ENCODE measurements at regions not wholly inside any gene's neighbourhood (a gene's known extent, or its start where the extent isn't known, plus 50 kb on each side); places are given as distances from the start of the nearest gene placed in this dataset.

DNA sequence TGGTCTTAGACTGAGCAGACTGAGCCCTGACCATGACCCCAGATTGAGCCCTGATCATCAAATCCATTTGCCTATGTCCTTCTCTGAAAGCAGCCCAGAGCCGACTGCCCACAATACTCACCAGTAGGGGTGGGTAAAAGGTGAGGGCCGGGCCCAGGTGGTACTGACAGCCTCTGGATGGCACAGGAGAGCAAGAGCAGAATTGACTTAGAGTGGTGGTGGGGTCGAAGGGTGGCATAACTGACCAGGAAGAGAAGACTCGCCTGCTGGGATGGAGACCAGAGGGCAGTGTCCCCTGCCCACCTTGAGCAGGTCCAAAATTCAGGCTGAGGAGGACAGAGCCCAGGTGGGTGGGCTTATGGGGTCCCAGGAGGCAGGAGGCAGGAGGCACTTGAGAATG, 161.3 kb upstream of the POU3F1 start:
- no peak overlapping the region for H3K4me2 ChIP-seq (ENCODE audit: insufficient read depth, insufficient read length, low read length)
- no peaks in the 10 kb centered on the region; a peak in 1 of 7 replicates for H3K36me3 Mint-ChIP-seq (ENCODE audit: insufficient read depth in 1 of 3, low read depth in 3 of 3)
- H3K9me3 ChIP-seq (ENCODE audit: control insufficient read depth, low read depth, low read length), result no peaks in the 10 kb centered on the region
- H3K79me2 ChIP-seq (ENCODE audit: insufficient read depth, low read length), result no peaks in the 10 kb centered on the region
- H3K14ac ChIP-seq (ENCODE audit: insufficient read depth, low read length), result no peak overlapping the region
- H3K4me1 ChIP-seq (ENCODE audit: insufficient read depth, low read length), result 0 out of 2 replicates have a peak, but pooled peaks cover 2% of the 10 kb centered on the region
- no peak overlapping the region; a peak in 1 of 7 replicates for H3K27ac Mint-ChIP-seq
- H3K27me3 ChIP-seq (ENCODE audit: insufficient read depth, low read length), result no peaks in the 10 kb centered on the region
- H3K79me1 ChIP-seq (ENCODE audit: insufficient read depth, low read depth, low read length, poor library complexity, severe bottlenecking), result no peaks in the 10 kb centered on the region
- H3K56ac ChIP-seq (ENCODE audit: insufficient read length, low read depth, low read length), result no peak overlapping the region
- peaks cover 4 to 6% of the 10 kb centered on the region in 2 experiments for H3K4me1 Mint-ChIP-seq
- no peak overlapping the region for H2BK120ac ChIP-seq (ENCODE audit: low read depth, low read length, poor library complexity, severe bottlenecking)
- no peak overlapping the region for H3T11ph ChIP-seq (ENCODE audit: low read length)
- no peak overlapping the region for H3K9ac ChIP-seq (ENCODE audit: extremely low read depth, insufficient read length, low read length)
- no peak overlapping the region for H2BK15ac ChIP-seq (ENCODE audit: low read depth, low read length)
- TF ChIP-seq, protein P1, sequence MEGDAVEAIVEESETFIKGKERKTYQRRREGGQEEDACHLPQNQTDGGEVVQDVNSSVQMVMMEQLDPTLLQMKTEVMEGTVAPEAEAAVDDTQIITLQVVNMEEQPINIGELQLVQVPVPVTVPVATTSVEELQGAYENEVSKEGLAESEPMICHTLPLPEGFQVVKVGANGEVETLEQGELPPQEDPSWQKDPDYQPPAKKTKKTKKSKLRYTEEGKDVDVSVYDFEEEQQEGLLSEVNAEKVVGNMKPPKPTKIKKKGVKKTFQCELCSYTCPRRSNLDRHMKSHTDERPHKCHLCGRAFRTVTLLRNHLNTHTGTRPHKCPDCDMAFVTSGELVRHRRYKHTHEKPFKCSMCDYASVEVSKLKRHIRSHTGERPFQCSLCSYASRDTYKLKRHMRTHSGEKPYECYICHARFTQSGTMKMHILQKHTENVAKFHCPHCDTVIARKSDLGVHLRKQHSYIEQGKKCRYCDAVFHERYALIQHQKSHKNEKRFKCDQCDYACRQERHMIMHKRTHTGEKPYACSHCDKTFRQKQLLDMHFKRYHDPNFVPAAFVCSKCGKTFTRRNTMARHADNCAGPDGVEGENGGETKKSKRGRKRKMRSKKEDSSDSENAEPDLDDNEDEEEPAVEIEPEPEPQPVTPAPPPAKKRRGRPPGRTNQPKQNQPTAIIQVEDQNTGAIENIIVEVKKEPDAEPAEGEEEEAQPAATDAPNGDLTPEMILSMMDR (conservative IDR thresholded peaks at IDR 0.05), result no peak
- no peak overlapping the region for H2AK5ac ChIP-seq (ENCODE audit: insufficient read length, low read length)
- H4K8ac ChIP-seq (replicated peaks; ENCODE audit: insufficient read length, low read depth, low read length), result no peak overlapping the region
- H3K4me3 Mint-ChIP-seq, result no peak overlapping the region
- no peaks in the 10 kb centered on the region for H3K9me3 Mint-ChIP-seq
- H2BK20ac ChIP-seq (ENCODE audit: low read depth, low read length, poor library complexity, severe bottlenecking), result no peak overlapping the region
- no peaks in the 10 kb centered on the region for H3K23me2 ChIP-seq (ENCODE audit: insufficient read length, low read depth, low read length, poor library complexity, severe bottlenecking)
- no peak overlapping the region for H3K4ac ChIP-seq (ENCODE audit: low read depth, low read length)
- no peak overlapping the region for H2AFZ ChIP-seq (ENCODE audit: low read length)
- WGBS (ENCODE audit: extremely low coverage, insufficient read length, low lambda C conversion rate), result no CpG with 5 or more reads among the region's 4 CpGs
- no peak overlapping the region for H2BK12ac ChIP-seq (ENCODE audit: insufficient read length, low read depth, low read length)
- no peak overlapping the region for H4K5ac ChIP-seq (ENCODE audit: insufficient read length, low read depth, low read length)
- no peak overlapping the region for H3K23ac ChIP-seq (ENCODE audit: insufficient read length, low read depth, low read length)
- peaks cover 2% of the 10 kb centered on the region for H3K27me3 Mint-ChIP-seq (ENCODE audit: low read depth)
- H3K27ac ChIP-seq (ENCODE audit: insufficient read length, low read depth, low read length), result no peak overlapping the region
- no peaks in the 10 kb centered on the region for H4K20me1 ChIP-seq (ENCODE audit: control insufficient read depth, insufficient read depth, insufficient read length)
- no peak overlapping the region for H2BK5ac ChIP-seq (ENCODE audit: insufficient read length, low read length)
- no peak overlapping the region for H3K18ac ChIP-seq (ENCODE audit: insufficient read length, low read depth, low read length)
- no peak overlapping the region for H4K91ac ChIP-seq (ENCODE audit: insufficient read length, low read depth, low read length)
- no peak for DNase-seq

Measured in H9 (cell line).